RCC 7860 (cell line): ENCODE measurements at regions not wholly inside any gene's neighbourhood (a gene's known extent, or its start where the extent isn't known, plus 50 kb on each side); places are given as distances from the start of the nearest gene placed in this dataset.

ENCODE experiments used
- DNase-seq: peaks from one replicate; pipeline ENCODE4 v3.0.0-alpha.2; 2015; ENCODE audit warnings: low spot score
- FAIRE-seq: peaks from 2 replicates; lab custom pipeline; 2012; peaks lifted over from hg19 to GRCh38; lab: Jason Lieb, UNC

GRCh38 chr6:12420626-12421025 is 130.5 kb downstream of the EDN1 start:
- DNase-seq (peak; percentile 82), FAIRE-seq (peak; percentile 96)

GRCh38 chr6:12421596-12421995 is 131.4 kb downstream of the EDN1 start:
- FAIRE-seq (peak; percentile 91), DNase-seq (peak; percentile 56)

GRCh38 chr6:12422848-12423247 is 132.7 kb downstream of the EDN1 start:
- FAIRE-seq: no peak

GRCh38 chr6:12423832-12424231 is 133.7 kb downstream of the EDN1 start:
- DNase-seq (no peak), FAIRE-seq (no peak)

More at GRCh38 chr6:12422848-12423247, 132.7 kb downstream of the EDN1 start:
- no peak for DNase-seq

GRCh38 chr6:12426121-12426520 is 136.0 kb downstream of the EDN1 start:
- DNase-seq (no peak), FAIRE-seq (no peak)

GRCh38 chr6:12431023-12431422 is 140.9 kb downstream of the EDN1 start:
- FAIRE-seq: no peak
- no peak for DNase-seq

- no peak for DNase-seq
- FAIRE-seq: no peak
Measured at GRCh38 chr6:12436224-12436623, 146.1 kb downstream of the EDN1 start.

- FAIRE-seq (no peak), DNase-seq (no peak)
Measured at GRCh38 chr6:12436683-12437082, 146.5 kb downstream of the EDN1 start.

- no peak for DNase-seq
- no peak for FAIRE-seq
Measured at GRCh38 chr6:12439296-12439695, 149.1 kb downstream of the EDN1 start.

- FAIRE-seq (no peak), DNase-seq (no peak)
Measured at GRCh38 chr6:12440981-12441380, 150.8 kb downstream of the EDN1 start.

GRCh38 chr6:12442455-12442854 is 152.3 kb downstream of the EDN1 start:
- FAIRE-seq: no peak

GRCh38 chr6:12446394-12446793 is 156.2 kb downstream of the EDN1 start:
- DNase-seq: no peak
- FAIRE-seq: no peak

More at GRCh38 chr6:12442455-12442854, 152.3 kb downstream of the EDN1 start:
- no peak for DNase-seq

GRCh38 chr6:12449447-12449846 is 159.3 kb downstream of the EDN1 start:
- DNase-seq (no peak), FAIRE-seq (no peak)

- peak; percentile 9 for DNase-seq
- FAIRE-seq: peak; percentile 27
Measured at GRCh38 chr6:12450467-12450866, 160.3 kb downstream of the EDN1 start.

- DNase-seq: no peak
- FAIRE-seq: no peak
Measured at GRCh38 chr6:12456343-12456742, 166.2 kb downstream of the EDN1 start.

GRCh38 chr6:12457094-12457493 is 166.9 kb downstream of the EDN1 start:
- DNase-seq (no peak), FAIRE-seq (no peak)

- FAIRE-seq (no peak), DNase-seq (no peak)
Measured at GRCh38 chr6:12458558-12458957, 168.4 kb downstream of the EDN1 start.

- peak; percentile 66 for DNase-seq
Measured at GRCh38 chr6:12459945-12460661, 169.9 kb downstream of the EDN1 start.

GRCh38 chr6:12467706-12468670 is 177.8 kb downstream of the EDN1 start:
- DNase-seq (no peak), FAIRE-seq (no peak)

More at GRCh38 chr6:12459945-12460661, 169.9 kb downstream of the EDN1 start:
- peak; percentile 85 for FAIRE-seq

GRCh38 chr6:12472601-12473038 is 182.5 kb downstream of the EDN1 start:
- DNase-seq (peak; percentile 79), FAIRE-seq (no peak)

- FAIRE-seq (no peak), DNase-seq (no peak)
Measured at GRCh38 chr6:12473494-12473893, 183.3 kb downstream of the EDN1 start.
